ENCODE measurements at regions not wholly inside any gene's neighbourhood (a gene's known extent, or its start where the extent isn't known, plus 50 kb on each side); places are given as distances from the start of the nearest gene placed in this dataset.
"Not testable (repeated sequence)": the region's sequence is repeated elsewhere in the genome, so short reads cannot be mapped to it uniquely, and the experiment has no call there.

DNA sequence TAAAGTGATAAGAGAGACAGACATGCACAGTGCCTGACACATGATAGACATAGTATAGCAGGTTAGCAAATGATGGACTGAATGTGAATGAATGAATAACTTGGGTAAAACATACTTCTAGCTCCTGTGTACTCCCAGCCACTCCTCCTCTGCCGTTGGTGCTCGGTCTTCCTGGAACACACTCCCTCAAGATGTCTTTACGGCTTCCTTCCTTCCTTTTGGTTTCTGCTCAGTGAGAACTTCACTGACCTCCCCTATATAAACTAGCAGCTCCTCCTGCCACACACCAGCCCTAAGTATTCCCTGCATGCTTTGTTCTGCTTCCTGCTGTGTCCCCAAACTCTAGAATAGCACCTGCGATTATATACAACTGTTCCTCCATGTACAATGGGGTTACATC, 50.2 kb downstream of the RAD54L2 start:
- DNase-seq, result no peak
- Mint-ChIP-seq H3K4me3 (no peak overlapping the region), H3K9me3 (no peaks in the 10 kb centered on the region), H3K36me3 (peaks cover 11% of the 10 kb centered on the region), H3K4me1 (ENCODE audit: low read depth) (peaks cover 5% of the 10 kb centered on the region), H3K27ac (no peak overlapping the region), H3K27me3 (no peaks in the 10 kb centered on the region)
- ChIA-PET POLR2A (no interaction called here), CTCF (interaction anchor here (1.3 to 1.4 kb wide), 2 partner anchors 81 to 87 kb away, joined by 3 read pairs; no protein-coding TSS in a partner anchor)
- intact Hi-C loops (cut with micrococcal nuclease), result no loop called here

DNA sequence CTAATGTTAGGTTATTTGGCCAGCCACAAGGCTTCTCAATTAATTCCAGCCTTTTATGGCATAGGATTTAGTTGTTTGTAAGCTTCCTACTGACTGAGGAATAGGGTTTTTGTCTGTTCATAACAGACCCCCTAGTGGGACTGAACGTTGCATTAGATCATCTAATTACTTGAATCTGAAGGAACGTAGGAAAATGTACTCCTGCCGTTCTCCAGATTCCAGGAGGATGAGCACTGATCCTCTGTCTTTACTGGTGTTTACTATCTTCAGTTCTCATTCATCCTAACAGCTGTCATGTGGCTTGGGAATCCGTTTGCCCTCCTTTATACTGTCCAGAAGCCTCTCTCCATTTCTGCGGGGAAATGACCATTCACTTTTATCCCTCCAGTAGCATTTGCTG, 52.7 kb downstream of the RAD54L2 start:
- no peak overlapping the region for H3K27ac Mint-ChIP-seq
- peaks cover 5% of the 10 kb centered on the region for H3K4me1 Mint-ChIP-seq (ENCODE audit: low read depth)
- no peak for DNase-seq
- H3K36me3 Mint-ChIP-seq, result peaks cover 21% of the 10 kb centered on the region
- H3K9me3 Mint-ChIP-seq, result no peaks in the 10 kb centered on the region
- H3K4me3 Mint-ChIP-seq, result no peak overlapping the region
- H3K27me3 Mint-ChIP-seq, result no peaks in the 10 kb centered on the region
- ChIA-PET POLR2A (no interaction called here), CTCF (interaction anchor here (1.2 to 1.4 kb wide), 2 partner anchors 78 to 208 kb away, joined by 3 to 5 read pairs; no protein-coding TSS in a partner anchor)
- intact Hi-C loops (cut with micrococcal nuclease), result no loop called here

DNA sequence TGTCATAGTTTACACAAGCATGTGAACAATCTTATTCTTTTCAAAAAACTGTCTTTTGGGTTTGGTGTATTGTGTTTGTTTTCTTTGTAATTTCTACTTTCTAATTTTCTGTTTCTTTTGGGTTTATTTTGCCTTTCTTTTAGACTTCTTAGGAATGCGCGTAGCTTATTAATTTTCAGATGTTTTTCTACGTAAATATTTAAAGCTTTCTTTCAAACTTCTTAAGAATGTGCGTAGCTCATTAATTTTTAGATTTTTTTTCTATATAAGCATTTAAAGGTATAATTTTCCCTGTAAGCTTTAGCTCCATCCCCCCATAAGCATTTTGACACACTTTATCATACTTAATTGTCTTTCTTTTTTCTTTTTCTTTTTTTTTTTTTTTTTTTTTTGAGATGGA, 55.2 kb downstream of the RAD54L2 start:
- Mint-ChIP-seq H3K27ac (no peak overlapping the region), H3K4me3 (no peak overlapping the region), H3K9me3 (no peaks in the 10 kb centered on the region), H3K4me1 (ENCODE audit: low read depth) (peaks cover 2% of the 10 kb centered on the region), H3K27me3 (no peaks in the 10 kb centered on the region), H3K36me3 (peaks cover 18% of the 10 kb centered on the region)
- no peak for DNase-seq
- CTCF ChIA-PET, result no interaction called here
- POLR2A ChIA-PET, result no interaction called here
- intact Hi-C loops (cut with micrococcal nuclease), result no loop called here

DNA sequence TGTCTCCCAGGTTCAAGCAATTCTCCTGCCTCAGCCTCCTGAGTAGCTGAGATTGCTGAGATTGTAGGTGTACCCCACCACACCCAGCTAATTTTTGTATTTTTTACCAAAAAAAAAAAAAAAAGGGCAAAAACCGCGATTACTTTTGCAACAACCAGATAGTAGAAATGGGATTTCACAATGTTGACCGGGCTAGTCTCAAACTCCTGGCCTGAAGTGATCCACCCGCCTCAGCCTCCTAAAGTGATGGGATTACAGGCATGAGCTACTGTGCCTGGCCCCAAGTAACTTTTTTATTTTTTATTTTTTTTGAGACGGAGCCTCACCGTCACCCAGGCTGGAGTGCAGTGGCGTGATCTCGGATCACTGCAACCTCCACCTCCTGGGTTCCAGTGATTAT, 61.1 kb downstream of the RAD54L2 start:
- H3K9me3 Mint-ChIP-seq; DNase-seq; H3K4me1 Mint-ChIP-seq (ENCODE audit: low read depth); H3K36me3 Mint-ChIP-seq; H3K27ac Mint-ChIP-seq; CTCF ChIA-PET; H3K27me3 Mint-ChIP-seq; intact Hi-C loops (cut with micrococcal nuclease); H3K4me3 Mint-ChIP-seq: not testable (repeated sequence)
- POLR2A ChIA-PET, result interaction anchor here (0.6 kb wide), 1 partner anchor 883 kb away, joined by 4 read pairs; no protein-coding TSS in a partner anchor

DNA sequence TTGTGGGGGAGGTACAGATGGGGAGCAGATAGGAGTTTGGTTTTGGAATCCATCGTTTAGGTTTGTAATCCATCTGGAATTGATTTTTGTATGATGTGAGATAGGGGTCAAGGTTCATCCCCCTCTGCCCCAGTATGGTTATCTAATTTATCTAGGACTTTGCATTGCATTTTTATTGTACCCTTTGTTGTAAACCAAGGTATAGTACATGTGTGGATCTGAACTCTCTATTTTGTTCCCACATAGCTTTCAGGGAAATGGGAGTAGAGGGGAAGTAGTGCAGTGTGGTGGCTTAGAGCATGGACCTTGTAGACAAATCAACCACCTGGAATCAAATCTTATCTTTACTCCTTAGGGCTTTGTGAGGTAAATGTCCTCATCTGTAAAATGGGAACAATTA, 65.7 kb downstream of the RAD54L2 start:
- peaks cover 15% of the 10 kb centered on the region for H3K4me1 Mint-ChIP-seq (ENCODE audit: low read depth)
- H3K27me3 Mint-ChIP-seq, result no peaks in the 10 kb centered on the region
- no peak for DNase-seq
- H3K36me3 Mint-ChIP-seq, result peaks cover 9% of the 10 kb centered on the region
- no peaks in the 10 kb centered on the region for H3K9me3 Mint-ChIP-seq
- POLR2A ChIA-PET, result no interaction called here
- CTCF ChIA-PET, result interaction anchor here (0.7 kb wide), 1 partner anchor 72 kb away, joined by 3 read pairs; no protein-coding TSS in a partner anchor
- H3K27ac Mint-ChIP-seq, result no peak overlapping the region
- no peak overlapping the region for H3K4me3 Mint-ChIP-seq
- intact Hi-C loops (cut with micrococcal nuclease), result no loop called here

DNA sequence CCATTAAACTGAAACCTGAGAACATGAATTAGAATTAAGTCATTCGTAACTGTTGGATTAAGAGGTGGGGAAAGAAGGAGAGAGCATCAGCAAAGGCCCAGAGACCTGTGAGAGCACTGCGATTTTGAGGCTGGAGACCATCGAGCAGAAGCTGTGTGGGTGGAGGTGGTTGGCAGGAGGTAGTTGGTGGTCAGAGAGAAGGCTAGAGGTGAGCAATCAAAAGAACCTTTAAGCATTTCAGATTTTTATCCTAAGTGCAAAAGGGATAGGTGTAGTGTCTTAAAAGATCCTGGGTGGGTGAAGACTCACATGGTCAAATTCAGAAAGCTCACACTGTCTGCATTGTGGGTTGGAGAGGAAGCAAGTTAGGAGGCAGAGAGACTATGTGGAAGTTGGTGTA, 65.1 kb upstream of the TEX264 start:
- H3K9me3 Mint-ChIP-seq, result no peaks in the 10 kb centered on the region
- DNase-seq, result no peak
- H3K27me3 Mint-ChIP-seq, result no peaks in the 10 kb centered on the region
- peaks cover 15% of the 10 kb centered on the region for H3K4me1 Mint-ChIP-seq (ENCODE audit: low read depth)
- intact Hi-C loops (cut with micrococcal nuclease), result no loop called here
- H3K4me3 Mint-ChIP-seq, result no peak overlapping the region
- no peak overlapping the region for H3K27ac Mint-ChIP-seq
- ChIA-PET CTCF (no interaction called here), POLR2A (no interaction called here)
- peaks cover 9% of the 10 kb centered on the region for H3K36me3 Mint-ChIP-seq

DNA sequence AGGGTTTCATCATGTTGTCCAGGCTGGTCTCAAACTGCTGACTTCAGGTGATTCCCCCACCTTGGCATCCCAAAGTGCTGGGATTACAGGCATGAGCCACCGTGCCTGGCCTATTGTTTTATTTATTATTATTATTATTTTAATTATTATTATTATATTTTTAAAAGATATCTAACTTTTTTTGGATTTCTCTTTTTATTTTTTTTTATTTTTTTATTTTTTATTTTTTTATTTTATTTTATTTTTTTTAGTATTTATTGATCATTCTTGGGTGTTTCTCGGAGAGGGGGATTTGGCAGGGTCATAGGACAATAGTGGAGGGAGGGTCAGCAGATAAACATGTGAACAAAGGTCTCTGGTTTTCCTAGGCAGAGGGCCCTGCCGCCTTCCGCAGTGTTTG, 64.2 kb upstream of the TEX264 start:
- CTCF ChIA-PET, H3K4me3 Mint-ChIP-seq, H3K27me3 Mint-ChIP-seq: not testable (repeated sequence)

DNA sequence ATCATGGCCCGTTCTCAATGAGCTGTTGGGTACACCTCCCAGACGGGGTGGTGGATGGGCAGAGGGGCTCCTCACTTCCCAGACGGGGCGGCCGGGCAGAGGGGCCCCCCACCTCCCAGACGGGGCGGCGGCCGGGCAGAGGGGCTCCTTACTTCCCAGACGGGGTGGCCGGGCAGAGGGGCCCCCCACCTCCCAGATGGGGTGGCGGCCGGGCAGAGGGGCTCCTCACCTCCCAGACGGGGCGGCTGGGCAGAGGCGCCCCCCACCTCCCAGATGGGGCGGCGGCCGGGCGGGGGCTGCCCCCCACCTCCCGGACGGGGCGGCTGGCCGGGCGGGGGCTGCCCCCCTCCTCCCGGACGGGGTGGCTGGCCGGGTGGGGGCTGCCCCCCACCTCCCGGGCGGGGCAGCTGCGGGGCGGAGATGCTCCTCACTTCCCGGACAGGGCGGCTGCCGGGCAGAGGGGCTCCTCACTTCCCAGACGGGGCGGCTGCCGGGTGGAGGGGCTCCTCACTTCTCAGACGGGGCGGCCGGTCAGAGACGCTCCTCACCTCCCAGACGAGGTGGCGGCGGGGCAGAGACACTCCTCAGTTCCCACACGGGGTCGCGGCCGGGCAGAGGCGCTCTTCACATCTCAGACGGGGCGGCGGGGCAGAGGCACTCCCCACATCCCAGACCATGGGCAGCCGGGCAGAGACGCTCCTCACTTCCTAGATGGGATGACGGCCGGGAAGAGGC, 63.3 kb upstream of the TEX264 start:
- POLR2A ChIA-PET; intact Hi-C loops (cut with micrococcal nuclease); H3K9me3 Mint-ChIP-seq; H3K4me3 Mint-ChIP-seq; CTCF ChIA-PET; H3K27me3 Mint-ChIP-seq; H3K36me3 Mint-ChIP-seq; H3K27ac Mint-ChIP-seq; DNase-seq: not testable (repeated sequence)
- peaks cover 15% of the 10 kb centered on the region for H3K4me1 Mint-ChIP-seq (ENCODE audit: low read depth)

More for the DNA sequence above, 64.2 kb upstream of the TEX264 start:
- H3K9me3 Mint-ChIP-seq; POLR2A ChIA-PET; DNase-seq; intact Hi-C loops (cut with micrococcal nuclease); H3K27ac Mint-ChIP-seq; H3K36me3 Mint-ChIP-seq: not testable (repeated sequence)
- peaks cover 15% of the 10 kb centered on the region for H3K4me1 Mint-ChIP-seq (ENCODE audit: low read depth)

DNA sequence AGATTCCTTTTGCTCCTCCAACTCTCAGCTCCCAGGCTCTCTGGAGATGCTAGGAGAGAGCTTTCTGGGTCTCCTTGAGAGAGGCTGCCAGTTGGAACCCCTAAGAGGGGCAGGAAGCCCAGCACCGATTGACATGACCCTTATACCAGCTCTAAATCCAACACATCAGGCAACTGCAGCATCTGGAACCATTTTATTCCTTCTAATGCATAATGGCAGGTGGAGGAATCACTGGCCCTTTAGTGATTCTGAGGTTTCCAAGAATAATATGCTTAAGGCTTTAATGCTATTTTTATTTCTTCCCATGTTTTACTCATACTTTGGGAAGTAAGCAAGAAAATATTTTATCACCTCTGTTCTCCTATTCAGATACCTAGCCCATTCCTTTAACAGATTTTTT, 60.3 kb upstream of the TEX264 start:
- no peaks in the 10 kb centered on the region for H3K27me3 Mint-ChIP-seq
- no peak overlapping the region for H3K27ac Mint-ChIP-seq
- peaks cover 7% of the 10 kb centered on the region for H3K4me1 Mint-ChIP-seq (ENCODE audit: low read depth)
- no peak for DNase-seq
- intact Hi-C loops (cut with micrococcal nuclease), result no loop called here
- CTCF ChIA-PET, result interaction anchor here (0.6 kb wide), 1 partner anchor 1022 kb away, joined by 5 read pairs; no protein-coding TSS in a partner anchor
- H3K9me3 Mint-ChIP-seq, result no peaks in the 10 kb centered on the region
- POLR2A ChIA-PET, result no interaction called here
- H3K4me3 Mint-ChIP-seq, result no peak overlapping the region
- H3K36me3 Mint-ChIP-seq, result peaks cover 9% of the 10 kb centered on the region

DNA sequence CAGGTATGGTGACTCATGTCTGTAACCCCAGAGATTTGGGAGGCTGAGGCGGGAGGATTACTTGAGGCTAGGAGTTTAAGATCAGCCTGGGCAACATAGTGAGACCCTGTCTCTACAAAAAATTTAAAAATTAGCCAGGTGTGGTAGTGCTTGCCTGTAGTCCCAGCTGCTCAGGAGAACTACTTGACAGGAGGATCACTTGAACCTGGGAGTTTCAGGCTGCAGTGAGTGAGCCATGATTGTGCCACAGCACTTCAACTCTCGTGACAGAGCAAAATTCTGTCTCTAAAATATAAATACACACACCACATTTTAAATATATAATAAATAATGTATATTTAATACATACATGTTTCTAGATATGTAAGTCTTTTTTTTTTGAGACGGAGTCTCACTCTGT, 53.5 kb upstream of the TEX264 start:
- H3K4me1 Mint-ChIP-seq (ENCODE audit: low read depth), result peaks cover 9% of the 10 kb centered on the region
- no peak for DNase-seq
- no peaks in the 10 kb centered on the region for H3K36me3 Mint-ChIP-seq
- H3K27ac Mint-ChIP-seq, result no peak overlapping the region
- no peak overlapping the region for H3K4me3 Mint-ChIP-seq
- no peaks in the 10 kb centered on the region for H3K27me3 Mint-ChIP-seq
- H3K9me3 Mint-ChIP-seq, result no peaks in the 10 kb centered on the region
- CTCF ChIA-PET, result interaction anchor here (1.3 kb wide), 1 partner anchor 51 kb away, joined by 3 read pairs; no protein-coding TSS in a partner anchor
- intact Hi-C loops (cut with micrococcal nuclease), result no loop called here
- POLR2A ChIA-PET, result no interaction called here

DNA sequence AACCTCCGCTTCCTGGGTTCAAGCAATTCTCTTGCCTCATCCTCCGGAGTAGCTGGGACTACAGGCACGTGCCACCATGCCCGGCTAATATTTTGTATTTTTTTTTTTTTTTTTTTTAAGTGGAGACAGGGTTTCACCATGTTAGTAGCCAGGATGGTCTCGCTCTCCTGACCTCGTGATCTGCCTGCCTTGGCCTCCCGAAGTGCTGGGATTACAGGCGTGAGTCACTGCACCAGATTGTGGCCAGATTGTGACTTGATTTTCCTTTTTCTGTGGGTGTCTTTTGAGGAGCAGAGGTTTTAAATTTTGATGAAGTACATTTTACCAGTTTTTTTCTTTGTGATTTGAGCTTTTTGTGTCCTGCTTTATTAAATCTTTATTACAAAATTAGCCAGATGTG, 53.0 kb upstream of the TEX264 start:
- POLR2A ChIA-PET; H3K27ac Mint-ChIP-seq; H3K36me3 Mint-ChIP-seq; H3K4me3 Mint-ChIP-seq; H3K27me3 Mint-ChIP-seq; intact Hi-C loops (cut with micrococcal nuclease); H3K9me3 Mint-ChIP-seq; DNase-seq; H3K4me1 Mint-ChIP-seq (ENCODE audit: low read depth): not testable (repeated sequence)
- CTCF ChIA-PET, result interaction anchor here (1.3 kb wide), 1 partner anchor 51 kb away, joined by 3 read pairs; no protein-coding TSS in a partner anchor

DNA sequence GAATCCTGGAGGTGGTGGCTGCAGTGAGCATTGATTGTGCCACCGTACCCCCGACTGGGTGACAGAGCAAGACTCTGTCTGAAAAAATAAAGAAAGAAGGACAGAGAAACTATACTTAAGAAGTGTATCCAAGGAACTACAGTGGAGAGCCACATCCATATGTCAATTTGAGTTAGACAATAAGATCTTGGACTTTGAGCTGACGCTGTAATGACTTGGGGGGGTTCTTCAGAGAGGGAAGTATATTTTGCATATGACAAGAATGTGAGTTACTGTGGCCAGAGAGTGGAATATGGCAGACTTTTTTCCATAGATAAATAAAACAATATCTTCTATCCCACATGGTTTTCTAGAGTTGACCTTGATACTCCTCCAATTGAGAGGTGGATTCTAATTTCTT, 52.6 kb upstream of the TEX264 start:
- no peaks in the 10 kb centered on the region for H3K36me3 Mint-ChIP-seq
- ChIA-PET POLR2A (no interaction called here), CTCF (interaction anchor here (1.3 kb wide), 1 partner anchor 51 kb away, joined by 3 read pairs; no protein-coding TSS in a partner anchor)
- no peaks in the 10 kb centered on the region for H3K9me3 Mint-ChIP-seq
- H3K4me3 Mint-ChIP-seq, result no peak overlapping the region
- DNase-seq, result no peak
- intact Hi-C loops (cut with micrococcal nuclease), result no loop called here
- H3K4me1 Mint-ChIP-seq (ENCODE audit: low read depth), result peaks cover 9% of the 10 kb centered on the region
- H3K27me3 Mint-ChIP-seq, result no peaks in the 10 kb centered on the region
- H3K27ac Mint-ChIP-seq, result no peak overlapping the region

DNA sequence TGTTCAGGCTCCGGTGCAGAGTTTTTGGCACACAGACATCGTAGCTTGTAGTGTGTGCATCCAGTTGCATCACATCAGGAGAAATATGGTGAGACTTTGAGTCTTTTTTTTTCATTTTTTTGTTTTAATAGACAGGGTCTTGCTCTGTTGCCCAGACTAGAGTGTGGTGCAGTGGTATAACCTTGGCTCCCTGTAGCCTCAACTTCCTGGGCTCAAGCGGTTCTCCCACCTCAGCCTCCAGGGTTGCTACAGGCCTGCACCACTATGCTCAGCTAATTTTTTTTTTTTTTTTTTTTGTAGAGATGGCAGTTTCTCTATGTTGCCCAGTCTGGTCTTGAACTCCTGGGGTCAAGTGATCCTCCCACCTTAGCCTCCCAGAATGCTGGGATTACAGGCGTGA, 51.1 kb upstream of the TEX264 start:
- Mint-ChIP-seq H3K36me3 (no peaks in the 10 kb centered on the region), H3K27me3 (no peaks in the 10 kb centered on the region), H3K9me3 (no peaks in the 10 kb centered on the region), H3K4me1 (ENCODE audit: low read depth) (peaks cover 9% of the 10 kb centered on the region), H3K27ac (no peak overlapping the region), H3K4me3 (no peak overlapping the region)
- POLR2A ChIA-PET, result no interaction called here
- CTCF ChIA-PET, result interaction anchor here (0.8 to 2.1 kb wide), 2 partner anchors 50 to 118 kb away, joined by 4 to 5 read pairs; no protein-coding TSS in a partner anchor
- DNase-seq, result no peak
- intact Hi-C loops (cut with micrococcal nuclease), result no loop called here

Measured in activated CD4-positive, alpha-beta memory T cell treated with anti-CD3 and anti-CD28 coated beads for 36 hours (primary cell).